HG03432 (cell line): ENCODE measurements at regions not wholly inside any gene's neighbourhood (a gene's known extent, or its start where the extent isn't known, plus 50 kb on each side); places are given as distances from the start of the nearest gene placed in this dataset.
"Not testable (repeated sequence)": the region's sequence is repeated elsewhere in the genome, so short reads cannot be mapped to it uniquely, and the experiment has no call there.

ENCODE experiments used
- ATAC-seq: cut with Tn5 transposase; IDR thresholded peaks from one replicate; pipeline ENCODE4 v1.9.1; 2021; ENCODE audit warnings: mild to moderate bottlenecking, moderate library complexity; ENCODE audit not compliant: unreplicated experiment

GRCh38 chr1:194624833-194625232 lies 1438.4 kb upstream of the B3GALT2 start:
- no peak for ATAC-seq

GRCh38 chr1:194618101-194618500 lies 1431.7 kb upstream of the B3GALT2 start:
- no peak for ATAC-seq

- ATAC-seq = not testable (repeated sequence)
Observed at GRCh38 chr1:194617272-194617671, 1430.9 kb upstream of the B3GALT2 start.

- no peak for ATAC-seq
Observed at GRCh38 chr1:194616835-194617234, 1430.4 kb upstream of the B3GALT2 start.

GRCh38 chr1:194602184-194602583 lies 1415.8 kb upstream of the B3GALT2 start:
- ATAC-seq = no peak

- no peak for ATAC-seq
Observed at GRCh38 chr1:194600716-194601115, 1414.3 kb upstream of the B3GALT2 start.

- no peak for ATAC-seq
Observed at GRCh38 chr1:194598098-194598497, 1411.7 kb upstream of the B3GALT2 start.

GRCh38 chr1:194586302-194586701 lies 1399.9 kb upstream of the B3GALT2 start:
- no peak for ATAC-seq

- ATAC-seq = no peak
Observed at GRCh38 chr1:194584052-194584451, 1397.6 kb upstream of the B3GALT2 start.

GRCh38 chr1:194570476-194570875 lies 1384.1 kb upstream of the B3GALT2 start:
- ATAC-seq = no peak

GRCh38 chr1:194568610-194569009 lies 1382.2 kb upstream of the B3GALT2 start:
- ATAC-seq = no peak

- ATAC-seq = no peak
Observed at GRCh38 chr1:194548071-194548470, 1361.7 kb upstream of the B3GALT2 start.

GRCh38 chr1:194544012-194544411 lies 1357.6 kb upstream of the B3GALT2 start:
- ATAC-seq = no peak

GRCh38 chr1:194538453-194538852 lies 1352.0 kb upstream of the B3GALT2 start:
- ATAC-seq = no peak

GRCh38 chr1:194537521-194537920 lies 1351.1 kb upstream of the B3GALT2 start:
- no peak for ATAC-seq

GRCh38 chr1:194535369-194535768 lies 1349.0 kb upstream of the B3GALT2 start:
- no peak for ATAC-seq

GRCh38 chr1:194534784-194535183 lies 1348.4 kb upstream of the B3GALT2 start:
- ATAC-seq = no peak

- no peak for ATAC-seq
Observed at GRCh38 chr1:194533641-194534040, 1347.2 kb upstream of the B3GALT2 start.

GRCh38 chr1:194517567-194517966 lies 1331.2 kb upstream of the B3GALT2 start:
- ATAC-seq = no peak

- no peak for ATAC-seq
Observed at GRCh38 chr1:194515916-194516315, 1329.5 kb upstream of the B3GALT2 start.

GRCh38 chr1:194512957-194513356 lies 1326.5 kb upstream of the B3GALT2 start:
- no peak for ATAC-seq

- ATAC-seq = no peak
Observed at GRCh38 chr1:194512345-194512744, 1325.9 kb upstream of the B3GALT2 start.

GRCh38 chr1:194503209-194503608 lies 1316.8 kb upstream of the B3GALT2 start:
- ATAC-seq = peak; percentile 66

GRCh38 chr1:194495434-194495833 lies 1309.0 kb upstream of the B3GALT2 start:
- ATAC-seq = no peak
